H1 (cell line): ENCODE measurements at regions not wholly inside any gene's neighbourhood (a gene's known extent, or its start where the extent isn't known, plus 50 kb on each side); places are given as distances from the start of the nearest gene placed in this dataset.

Experiments used
- TF ChIP-seq, protein P1 (sequence below): fragments of 300-600 bp; sonication (generic); IDR thresholded peaks from 2 replicates; pipeline ENCODE4 v1.7.1; 2012; ENCODE audit warnings: low read length, moderate library complexity, mild to moderate bottlenecking, inconsistent platforms; ENCODE audit not compliant: insufficient replicate concordance

DNA sequence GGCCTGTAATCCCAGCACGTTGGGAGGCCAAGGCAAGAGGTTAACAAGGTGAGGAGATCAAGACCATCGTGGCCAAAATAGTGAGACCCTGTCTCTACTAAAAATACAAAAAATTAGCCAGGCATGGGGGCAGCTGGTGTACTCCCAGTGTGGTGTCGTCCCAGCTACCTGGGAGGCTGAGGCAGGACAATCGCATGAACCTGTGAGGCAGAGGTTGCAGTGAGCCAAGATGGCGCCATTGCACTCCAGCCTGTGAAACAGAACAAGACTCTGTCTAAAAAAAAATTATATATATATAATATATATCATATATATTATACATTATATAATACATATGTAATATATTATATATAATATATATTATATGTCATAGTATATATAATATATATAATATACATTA lies 249.2 kb upstream of the TPTE start (continued):
- TF ChIP-seq, protein P1, sequence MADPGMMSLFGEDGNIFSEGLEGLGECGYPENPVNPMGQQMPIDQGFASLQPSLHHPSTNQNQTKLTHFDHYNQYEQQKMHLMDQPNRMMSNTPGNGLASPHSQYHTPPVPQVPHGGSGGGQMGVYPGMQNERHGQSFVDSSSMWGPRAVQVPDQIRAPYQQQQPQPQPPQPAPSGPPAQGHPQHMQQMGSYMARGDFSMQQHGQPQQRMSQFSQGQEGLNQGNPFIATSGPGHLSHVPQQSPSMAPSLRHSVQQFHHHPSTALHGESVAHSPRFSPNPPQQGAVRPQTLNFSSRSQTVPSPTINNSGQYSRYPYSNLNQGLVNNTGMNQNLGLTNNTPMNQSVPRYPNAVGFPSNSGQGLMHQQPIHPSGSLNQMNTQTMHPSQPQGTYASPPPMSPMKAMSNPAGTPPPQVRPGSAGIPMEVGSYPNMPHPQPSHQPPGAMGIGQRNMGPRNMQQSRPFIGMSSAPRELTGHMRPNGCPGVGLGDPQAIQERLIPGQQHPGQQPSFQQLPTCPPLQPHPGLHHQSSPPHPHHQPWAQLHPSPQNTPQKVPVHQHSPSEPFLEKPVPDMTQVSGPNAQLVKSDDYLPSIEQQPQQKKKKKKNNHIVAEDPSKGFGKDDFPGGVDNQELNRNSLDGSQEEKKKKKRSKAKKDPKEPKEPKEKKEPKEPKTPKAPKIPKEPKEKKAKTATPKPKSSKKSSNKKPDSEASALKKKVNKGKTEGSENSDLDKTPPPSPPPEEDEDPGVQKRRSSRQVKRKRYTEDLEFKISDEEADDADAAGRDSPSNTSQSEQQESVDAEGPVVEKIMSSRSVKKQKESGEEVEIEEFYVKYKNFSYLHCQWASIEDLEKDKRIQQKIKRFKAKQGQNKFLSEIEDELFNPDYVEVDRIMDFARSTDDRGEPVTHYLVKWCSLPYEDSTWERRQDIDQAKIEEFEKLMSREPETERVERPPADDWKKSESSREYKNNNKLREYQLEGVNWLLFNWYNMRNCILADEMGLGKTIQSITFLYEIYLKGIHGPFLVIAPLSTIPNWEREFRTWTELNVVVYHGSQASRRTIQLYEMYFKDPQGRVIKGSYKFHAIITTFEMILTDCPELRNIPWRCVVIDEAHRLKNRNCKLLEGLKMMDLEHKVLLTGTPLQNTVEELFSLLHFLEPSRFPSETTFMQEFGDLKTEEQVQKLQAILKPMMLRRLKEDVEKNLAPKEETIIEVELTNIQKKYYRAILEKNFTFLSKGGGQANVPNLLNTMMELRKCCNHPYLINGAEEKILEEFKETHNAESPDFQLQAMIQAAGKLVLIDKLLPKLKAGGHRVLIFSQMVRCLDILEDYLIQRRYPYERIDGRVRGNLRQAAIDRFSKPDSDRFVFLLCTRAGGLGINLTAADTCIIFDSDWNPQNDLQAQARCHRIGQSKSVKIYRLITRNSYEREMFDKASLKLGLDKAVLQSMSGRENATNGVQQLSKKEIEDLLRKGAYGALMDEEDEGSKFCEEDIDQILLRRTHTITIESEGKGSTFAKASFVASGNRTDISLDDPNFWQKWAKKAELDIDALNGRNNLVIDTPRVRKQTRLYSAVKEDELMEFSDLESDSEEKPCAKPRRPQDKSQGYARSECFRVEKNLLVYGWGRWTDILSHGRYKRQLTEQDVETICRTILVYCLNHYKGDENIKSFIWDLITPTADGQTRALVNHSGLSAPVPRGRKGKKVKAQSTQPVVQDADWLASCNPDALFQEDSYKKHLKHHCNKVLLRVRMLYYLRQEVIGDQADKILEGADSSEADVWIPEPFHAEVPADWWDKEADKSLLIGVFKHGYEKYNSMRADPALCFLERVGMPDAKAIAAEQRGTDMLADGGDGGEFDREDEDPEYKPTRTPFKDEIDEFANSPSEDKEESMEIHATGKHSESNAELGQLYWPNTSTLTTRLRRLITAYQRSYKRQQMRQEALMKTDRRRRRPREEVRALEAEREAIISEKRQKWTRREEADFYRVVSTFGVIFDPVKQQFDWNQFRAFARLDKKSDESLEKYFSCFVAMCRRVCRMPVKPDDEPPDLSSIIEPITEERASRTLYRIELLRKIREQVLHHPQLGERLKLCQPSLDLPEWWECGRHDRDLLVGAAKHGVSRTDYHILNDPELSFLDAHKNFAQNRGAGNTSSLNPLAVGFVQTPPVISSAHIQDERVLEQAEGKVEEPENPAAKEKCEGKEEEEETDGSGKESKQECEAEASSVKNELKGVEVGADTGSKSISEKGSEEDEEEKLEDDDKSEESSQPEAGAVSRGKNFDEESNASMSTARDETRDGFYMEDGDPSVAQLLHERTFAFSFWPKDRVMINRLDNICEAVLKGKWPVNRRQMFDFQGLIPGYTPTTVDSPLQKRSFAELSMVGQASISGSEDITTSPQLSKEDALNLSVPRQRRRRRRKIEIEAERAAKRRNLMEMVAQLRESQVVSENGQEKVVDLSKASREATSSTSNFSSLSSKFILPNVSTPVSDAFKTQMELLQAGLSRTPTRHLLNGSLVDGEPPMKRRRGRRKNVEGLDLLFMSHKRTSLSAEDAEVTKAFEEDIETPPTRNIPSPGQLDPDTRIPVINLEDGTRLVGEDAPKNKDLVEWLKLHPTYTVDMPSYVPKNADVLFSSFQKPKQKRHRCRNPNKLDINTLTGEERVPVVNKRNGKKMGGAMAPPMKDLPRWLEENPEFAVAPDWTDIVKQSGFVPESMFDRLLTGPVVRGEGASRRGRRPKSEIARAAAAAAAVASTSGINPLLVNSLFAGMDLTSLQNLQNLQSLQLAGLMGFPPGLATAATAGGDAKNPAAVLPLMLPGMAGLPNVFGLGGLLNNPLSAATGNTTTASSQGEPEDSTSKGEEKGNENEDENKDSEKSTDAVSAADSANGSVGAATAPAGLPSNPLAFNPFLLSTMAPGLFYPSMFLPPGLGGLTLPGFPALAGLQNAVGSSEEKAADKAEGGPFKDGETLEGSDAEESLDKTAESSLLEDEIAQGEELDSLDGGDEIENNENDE: no peak
